GM12878 (cell line): ENCODE measurements at regions not wholly inside any gene's neighbourhood (a gene's known extent, or its start where the extent isn't known, plus 50 kb on each side); places are given as distances from the start of the nearest gene placed in this dataset.

ENCODE experiments used
- ATAC-seq: fragments of 200-7000 bp; cut with Tn5 transposase; 3 replicates; pipeline ENCODE4 v1.9.1; 2020; ENCODE audit warnings: mild to moderate bottlenecking, moderate library complexity
- BruUV-seq: library from RNA; stranded (reverse); fragments of 400-500 nt; replicated peaks from 2 replicates; lab custom pipeline; 2021; lab: Mats Ljungman, UMichigan
- CTCF ChIA-PET: fragments of 300-600 bp; sonication (Branson Sonifier 250); formaldehyde crosslinking; extraction: SDS; loops from one replicate; lab custom pipeline; 2021; ENCODE audit warnings: inconsistent platforms; lab: Yijun Ruan, JAX
- POLR2A ChIA-PET: fragments of 350-600 bp; formaldehyde crosslinking; extraction: SDS; loops from one replicate; lab custom pipeline; 2021; ENCODE audit warnings: inconsistent platforms; lab: Charles Lee
- RAD21 ChIA-PET: fragments of 300-600 bp; sonication (Branson Sonifier 250); formaldehyde crosslinking; loops from one replicate; lab custom pipeline; 2023; ENCODE audit warnings: antibody characterized with exemption; ENCODE audit not compliant: unreplicated experiment; lab: Charles Lee
- SMC1A ChIA-PET: fragments of 300-600 bp; sonication (Branson Sonifier 250); formaldehyde crosslinking; loops from one replicate; lab custom pipeline; 2023; ENCODE audit not compliant: unreplicated experiment, uncharacterized antibody; lab: Charles Lee
- DNase-seq: peaks from one replicate; pipeline ENCODE4 v3.0.0-alpha.2; 2011; ENCODE audit warnings: low read depth, low spot score
- FAIRE-seq: peaks from 3 replicates; lab custom pipeline; 2011; peaks lifted over from hg19 to GRCh38; lab: Jason Lieb, UNC
- H2AFZ ChIP-seq: 2 replicates; pipeline ENCODE4 v1.6.0; 2011; ENCODE audit warnings: low read depth, low read length, control low read depth; ENCODE audit not compliant: control insufficient read depth
- H3K27ac ChIP-seq: 2 replicates; pipeline ENCODE4 v1.5.1; 2011; ENCODE audit warnings: control low read depth; ENCODE audit not compliant: control insufficient read depth, insufficient read depth
- H3K27me3 ChIP-seq, 2 experiments: replicated peaks in 1 of 2; 2 replicates each; pipeline versions ENCODE4 v1.6.0 to v1.6.1; 2011; ENCODE audit warnings: low read length in 1 of 2; ENCODE audit not compliant: control insufficient read depth in 2 of 2, insufficient read depth in 2 of 2
- H3K36me3 ChIP-seq, 2 experiments: 2 replicates each; pipeline ENCODE4 v1.5.1; 2011; ENCODE audit warnings: low read length in 1 of 2; ENCODE audit not compliant: control insufficient read depth in 2 of 2, insufficient read depth in 2 of 2
- H3K4me1 ChIP-seq: 2 replicates; pipeline ENCODE4 v1.6.1; 2011; ENCODE audit warnings: mild to moderate bottlenecking, low read length, moderate library complexity, mixed read lengths; ENCODE audit not compliant: control insufficient read depth, insufficient read depth
- H3K4me2 ChIP-seq: 2 replicates; pipeline ENCODE4 v1.6.0; 2011; ENCODE audit warnings: control low read depth; ENCODE audit not compliant: control insufficient read depth, insufficient read depth
- H3K4me3 ChIP-seq: fragments of 200-600 bp; sonication (generic); 2 replicates; pipeline ENCODE4 v1.5.1; 2016
- H3K79me2 ChIP-seq: 2 replicates; pipeline ENCODE4 v1.6.0; 2011; ENCODE audit warnings: low read length; ENCODE audit not compliant: control insufficient read depth, insufficient read depth
- H3K9ac ChIP-seq: 2 replicates; pipeline ENCODE4 v1.8.0; 2011; ENCODE audit warnings: low read length, control low read depth, mixed read lengths; ENCODE audit not compliant: control insufficient read depth, insufficient read depth
- H3K9me3 ChIP-seq: replicated peaks from 3 replicates; pipeline ENCODE4 v1.5.1; 2011; ENCODE audit warnings: mild to moderate bottlenecking, low read length; ENCODE audit not compliant: control insufficient read depth, insufficient read depth
- H4K20me1 ChIP-seq: 2 replicates; pipeline ENCODE4 v1.6.0; 2011; ENCODE audit not compliant: control insufficient read depth, insufficient read depth
- CHD1 ChIP-seq: IDR thresholded peaks from 2 replicates; pipeline ENCODE4 v1.6.1; 2012; ENCODE audit warnings: low read depth, low read length, improper control_type of control experiment
- EED ChIP-seq: sonication (generic); IDR thresholded peaks from 2 replicates; pipeline ENCODE4 v1.6.1; 2016; ENCODE audit warnings: antibody characterized with exemption, low read depth
- ESRRA ChIP-seq: IDR thresholded peaks from 2 replicates; pipeline ENCODE4 v1.6.1; 2012; ENCODE audit warnings: mild to moderate bottlenecking, low read length, improper control_type of control experiment
- NBN ChIP-seq: fragments of 450-650 bp; IDR thresholded peaks from 2 replicates; pipeline ENCODE4 v1.6.1; 2016
- YBX1 ChIP-seq: fragments of 450-650 bp; IDR thresholded peaks from 2 replicates; pipeline ENCODE4 v1.6.1; 2016; ENCODE audit warnings: antibody characterized with exemption
- YY1 ChIP-seq: IDR thresholded peaks from 2 replicates; pipeline ENCODE4 v1.6.1; 2011; ENCODE audit warnings: low read depth, mild to moderate bottlenecking, low read length
- ZBED1 ChIP-seq: IDR thresholded peaks from 2 replicates; pipeline ENCODE4 v1.6.1; 2016; ENCODE audit warnings: borderline replicate concordance
- WGBS: methylation state at CpG from one replicate; pipeline ENCODE4 v1.1.6; 2016; ENCODE audit warnings: low lambda C conversion rate; ENCODE audit not compliant: insufficient replicate concordance, insufficient coverage; ENCODE audit errors: missing lambda C conversion rate; 5-methylcytosine and 5-hydroxymethylcytosine counted together
- in situ Hi-C: fragments of 300-500 bp; cut with MboI; formaldehyde crosslinking; loops from 9 replicates; pipeline ENCODE4 v1.14.3; 2018; ENCODE audit warnings: mixed read lengths
- intact Hi-C: fragments of 100-400 bp; cut with micrococcal nuclease; formaldehyde crosslinking; loops from one replicate; pipeline ENCODE4 v1.14.2; 2022; ENCODE audit not compliant: unreplicated experiment
- TF ChIP-seq, protein P1 (sequence below): fragments of 450-650 bp; formaldehyde crosslinking; IDR thresholded peaks from 2 replicates; pipeline ENCODE4 v1.4.0; 2022; ENCODE audit warnings: mild to moderate bottlenecking, moderate library complexity
- TF ChIP-seq, protein P2 (sequence below): fragments of 450-650 bp; IDR thresholded peaks from 2 replicates; pipeline ENCODE4 v1.6.1; 2017; ENCODE audit warnings: mild to moderate bottlenecking, low read depth, inconsistent platforms; ENCODE audit not compliant: poor library complexity, severe bottlenecking
- TF ChIP-seq, protein P3 (sequence below): fragments of 450-650 bp; IDR thresholded peaks from 2 replicates; pipeline ENCODE4 v1.6.1; 2014; ENCODE audit warnings: mild to moderate bottlenecking

DNA sequence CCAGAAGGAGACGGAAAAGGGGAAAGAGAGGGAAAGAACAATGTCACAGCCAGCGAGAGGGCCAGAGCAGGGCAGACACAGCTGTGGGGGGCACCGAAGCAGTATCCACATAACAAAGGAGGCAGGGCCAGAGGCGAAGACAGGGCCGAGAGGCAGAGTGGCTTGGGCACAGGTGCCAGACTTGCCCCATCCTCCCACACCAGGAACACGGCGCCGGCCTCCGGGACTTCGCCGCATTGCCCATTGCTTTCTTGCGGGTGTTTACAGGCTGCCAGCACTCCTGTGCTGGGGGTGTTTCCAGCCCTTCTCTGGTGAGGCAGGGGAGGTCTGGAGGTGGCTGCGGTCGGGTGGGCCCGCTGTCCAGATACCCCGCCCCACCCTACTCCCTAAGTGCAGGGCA, 78.0 kb downstream of the ENGASE start:
- H3K9ac ChIP-seq = no peak overlapping the region
- ATAC-seq (no peak), DNase-seq (no peak)
- H3K4me1 ChIP-seq = no peaks in the 10 kb centered on the region
- TF ChIP-seq ZBED1 (no peak), ESRRA (no peak), YY1 (no peak), EED (no peak), NBN (no peak), YBX1 (no peak), CHD1 (no peak)
- TF ChIP-seq, protein P1, sequence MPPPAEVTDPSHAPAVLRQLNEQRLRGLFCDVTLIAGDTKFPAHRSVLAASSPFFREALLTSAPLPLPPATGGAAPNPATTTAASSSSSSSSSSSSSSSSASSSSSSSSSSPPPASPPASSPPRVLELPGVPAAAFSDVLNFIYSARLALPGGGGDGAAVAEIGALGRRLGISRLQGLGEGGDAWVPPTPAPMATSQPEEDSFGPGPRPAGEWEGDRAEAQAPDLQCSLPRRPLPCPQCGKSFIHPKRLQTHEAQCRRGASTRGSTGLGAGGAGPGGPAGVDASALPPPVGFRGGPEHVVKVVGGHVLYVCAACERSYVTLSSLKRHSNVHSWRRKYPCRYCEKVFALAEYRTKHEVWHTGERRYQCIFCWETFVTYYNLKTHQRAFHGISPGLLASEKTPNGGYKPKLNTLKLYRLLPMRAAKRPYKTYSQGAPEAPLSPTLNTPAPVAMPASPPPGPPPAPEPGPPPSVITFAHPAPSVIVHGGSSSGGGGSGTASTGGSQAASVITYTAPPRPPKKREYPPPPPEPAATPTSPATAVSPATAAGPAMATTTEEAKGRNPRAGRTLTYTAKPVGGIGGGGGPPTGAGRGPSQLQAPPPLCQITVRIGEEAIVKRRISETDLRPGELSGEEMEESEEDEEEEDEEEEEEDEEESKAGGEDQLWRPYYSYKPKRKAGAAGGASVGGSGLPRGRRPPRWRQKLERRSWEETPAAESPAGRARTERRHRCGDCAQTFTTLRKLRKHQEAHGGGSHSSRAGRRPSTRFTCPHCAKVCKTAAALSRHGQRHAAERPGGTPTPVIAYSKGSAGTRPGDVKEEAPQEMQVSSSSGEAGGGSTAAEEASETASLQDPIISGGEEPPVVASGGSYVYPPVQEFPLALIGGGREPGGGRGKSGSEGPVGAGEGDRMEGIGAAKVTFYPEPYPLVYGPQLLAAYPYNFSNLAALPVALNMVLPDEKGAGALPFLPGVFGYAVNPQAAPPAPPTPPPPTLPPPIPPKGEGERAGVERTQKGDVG (CRISPR knock-in tag) = no peak
- TF ChIP-seq, protein P2, sequence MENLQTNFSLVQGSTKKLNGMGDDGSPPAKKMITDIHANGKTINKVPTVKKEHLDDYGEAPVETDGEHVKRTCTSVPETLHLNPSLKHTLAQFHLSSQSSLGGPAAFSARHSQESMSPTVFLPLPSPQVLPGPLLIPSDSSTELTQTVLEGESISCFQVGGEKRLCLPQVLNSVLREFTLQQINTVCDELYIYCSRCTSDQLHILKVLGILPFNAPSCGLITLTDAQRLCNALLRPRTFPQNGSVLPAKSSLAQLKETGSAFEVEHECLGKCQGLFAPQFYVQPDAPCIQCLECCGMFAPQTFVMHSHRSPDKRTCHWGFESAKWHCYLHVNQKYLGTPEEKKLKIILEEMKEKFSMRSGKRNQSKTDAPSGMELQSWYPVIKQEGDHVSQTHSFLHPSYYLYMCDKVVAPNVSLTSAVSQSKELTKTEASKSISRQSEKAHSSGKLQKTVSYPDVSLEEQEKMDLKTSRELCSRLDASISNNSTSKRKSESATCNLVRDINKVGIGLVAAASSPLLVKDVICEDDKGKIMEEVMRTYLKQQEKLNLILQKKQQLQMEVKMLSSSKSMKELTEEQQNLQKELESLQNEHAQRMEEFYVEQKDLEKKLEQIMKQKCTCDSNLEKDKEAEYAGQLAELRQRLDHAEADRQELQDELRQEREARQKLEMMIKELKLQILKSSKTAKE = no peak
- TF ChIP-seq, protein P3, sequence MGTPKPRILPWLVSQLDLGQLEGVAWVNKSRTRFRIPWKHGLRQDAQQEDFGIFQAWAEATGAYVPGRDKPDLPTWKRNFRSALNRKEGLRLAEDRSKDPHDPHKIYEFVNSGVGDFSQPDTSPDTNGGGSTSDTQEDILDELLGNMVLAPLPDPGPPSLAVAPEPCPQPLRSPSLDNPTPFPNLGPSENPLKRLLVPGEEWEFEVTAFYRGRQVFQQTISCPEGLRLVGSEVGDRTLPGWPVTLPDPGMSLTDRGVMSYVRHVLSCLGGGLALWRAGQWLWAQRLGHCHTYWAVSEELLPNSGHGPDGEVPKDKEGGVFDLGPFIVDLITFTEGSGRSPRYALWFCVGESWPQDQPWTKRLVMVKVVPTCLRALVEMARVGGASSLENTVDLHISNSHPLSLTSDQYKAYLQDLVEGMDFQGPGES = no peak
- TF ChIP-seq, all 136 proteins: peak for 0
- BruUV-seq = no TSS peak
- Histone ChIP-seq H4K20me1 (no peaks in the 10 kb centered on the region), H3K9me3 (no peaks in the 10 kb centered on the region), H2AFZ (no peak overlapping the region), H3K79me2 (no peaks in the 10 kb centered on the region), H3K36me3 (no peaks in the 10 kb centered on the region), H3K27ac (no peak overlapping the region), H3K4me2 (no peak overlapping the region), H3K27me3 (no peaks in the 10 kb centered on the region; a peak in 1 of 4 replicates), H3K4me3 (no peak overlapping the region)
- ChIA-PET POLR2A (no interaction called here), CTCF (no interaction called here), RAD21 (no interaction called here), SMC1A (no interaction called here)
- 13% methylated on average over 15 of the region's 16 CpGs for WGBS
- intact Hi-C loops = no loop called here
- FAIRE-seq = no peak
- in situ Hi-C loops = no loop called here
